PFSK-1 (cell line): ENCODE measurements at regions not wholly inside any gene's neighbourhood (a gene's known extent, or its start where the extent isn't known, plus 50 kb on each side); places are given as distances from the start of the nearest gene placed in this dataset.

ENCODE experiments used
- FOXP2 ChIP-seq: optimal IDR thresholded peaks from 2 replicates; pipeline ENCODE3; 2011; ENCODE audit warnings: borderline replicate concordance, control low read depth, inconsistent platforms; ENCODE audit not compliant: insufficient read depth; ENCODE audit errors: extremely low read length, extremely low read depth
- POLR2AphosphoS5 ChIP-seq: IDR thresholded peaks from 2 replicates; pipeline ENCODE4 v1.6.1; 2012; ENCODE audit warnings: low read depth, mild to moderate bottlenecking, control low read depth, low read length, moderate library complexity
- REST ChIP-seq, 2 experiments: IDR thresholded peaks; 2 replicates each; pipeline versions ENCODE4 v1.6.1 to v1.8.0; 2011 to 2012; ENCODE audit warnings: low read depth in 2 of 2, low read length in 2 of 2, control low read depth in 1 of 2, inconsistent platforms in 1 of 2, mild to moderate bottlenecking in 1 of 2, moderate library complexity in 1 of 2; ENCODE audit not compliant: insufficient read depth in 1 of 2
- SIN3A ChIP-seq: IDR thresholded peaks from 2 replicates; pipeline ENCODE4 v1.6.1; 2012; ENCODE audit warnings: mild to moderate bottlenecking, low read length, moderate library complexity, borderline replicate concordance; ENCODE audit not compliant: insufficient read depth
- TAF1 ChIP-seq: IDR thresholded peaks from 2 replicates; pipeline ENCODE4 v1.6.1; 2012; ENCODE audit warnings: low read length, control low read depth, borderline replicate concordance; ENCODE audit not compliant: insufficient read depth

DNA sequence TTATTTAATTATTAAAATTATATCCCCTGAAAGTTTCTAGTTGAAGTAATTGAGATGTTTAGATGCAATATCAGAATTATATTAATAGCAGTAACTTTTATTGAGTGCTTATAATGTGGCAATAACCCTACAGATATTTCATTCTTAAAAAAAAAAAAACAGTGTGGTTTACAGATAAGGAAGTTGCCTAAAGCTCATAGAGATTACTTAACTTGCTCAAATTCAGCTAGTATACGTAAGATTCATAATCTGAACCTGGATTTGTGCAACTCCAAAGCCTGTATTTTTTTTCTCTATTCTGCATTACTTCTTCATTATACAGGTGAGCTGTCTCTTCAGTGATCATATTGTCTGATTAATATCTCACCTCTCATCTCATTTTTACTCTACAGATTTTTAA is 156.0 kb upstream of the PTBP2 start:
- TF ChIP-seq FOXP2 = no peak
- TF ChIP-seq POLR2AphosphoS5 = no peak
- TF ChIP-seq REST (IDR thresholded peaks at IDR 0.05; ENCODE audit: insufficient read depth in 1 of 2, low read depth in 2 of 2, low read length in 2 of 2) = no peak
- no peak for TF ChIP-seq TAF1
- no peak for TF ChIP-seq SIN3A

DNA sequence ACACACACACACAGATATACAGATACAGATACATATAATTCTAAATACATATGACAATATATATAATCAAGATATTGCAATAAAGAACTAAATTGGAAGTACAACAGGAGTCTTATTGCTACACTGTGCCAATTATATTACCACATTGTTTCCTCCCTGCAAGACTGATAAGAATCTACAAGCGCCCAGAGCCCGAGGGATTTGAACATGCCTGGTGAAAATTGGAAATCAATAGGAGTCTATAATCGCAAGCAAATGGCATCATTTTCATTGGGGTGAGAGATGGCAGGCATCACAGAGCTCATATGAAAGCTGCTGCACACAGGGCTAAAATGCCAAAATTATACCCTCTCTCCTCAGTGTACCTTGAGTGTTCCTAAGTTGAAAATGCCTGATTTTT is 152.9 kb upstream of the PTBP2 start:
- TF ChIP-seq REST (IDR thresholded peaks at IDR 0.05; ENCODE audit: insufficient read depth in 1 of 2, low read depth in 2 of 2, low read length in 2 of 2) = no peak
- TF ChIP-seq FOXP2 = no peak

GRCh38 chr1:96569288-96569687 is 152.3 kb upstream of the PTBP2 start:
- TF ChIP-seq REST (IDR thresholded peaks at IDR 0.05; ENCODE audit: insufficient read depth in 1 of 2, low read depth in 2 of 2, low read length in 2 of 2) (no peak), FOXP2 (no peak), POLR2AphosphoS5 (no peak), TAF1 (no peak), SIN3A (no peak)

DNA sequence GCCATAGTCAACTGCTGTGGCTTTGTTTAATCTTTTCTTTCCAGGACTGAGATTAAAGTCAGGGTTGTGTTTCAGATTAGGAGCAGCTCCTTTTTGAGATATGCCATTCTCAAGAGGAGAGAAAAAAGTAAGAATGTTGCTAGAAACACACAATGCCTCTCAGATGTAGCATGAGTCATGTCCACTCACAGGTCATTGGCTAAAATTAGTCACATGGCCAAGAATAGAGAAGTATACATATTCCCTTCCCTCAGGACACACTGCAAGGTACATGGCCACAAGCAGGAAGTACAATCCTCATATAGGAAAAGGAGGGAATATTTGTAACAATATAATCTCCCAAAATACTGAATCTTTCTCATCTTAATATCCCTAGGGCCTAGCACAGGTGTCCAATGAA is 141.9 kb upstream of the PTBP2 start:
- TF ChIP-seq TAF1 (no peak), SIN3A (no peak), FOXP2 (no peak), REST (IDR thresholded peaks at IDR 0.05; ENCODE audit: insufficient read depth in 1 of 2, low read depth in 2 of 2, low read length in 2 of 2) (no peak), POLR2AphosphoS5 (no peak)

DNA sequence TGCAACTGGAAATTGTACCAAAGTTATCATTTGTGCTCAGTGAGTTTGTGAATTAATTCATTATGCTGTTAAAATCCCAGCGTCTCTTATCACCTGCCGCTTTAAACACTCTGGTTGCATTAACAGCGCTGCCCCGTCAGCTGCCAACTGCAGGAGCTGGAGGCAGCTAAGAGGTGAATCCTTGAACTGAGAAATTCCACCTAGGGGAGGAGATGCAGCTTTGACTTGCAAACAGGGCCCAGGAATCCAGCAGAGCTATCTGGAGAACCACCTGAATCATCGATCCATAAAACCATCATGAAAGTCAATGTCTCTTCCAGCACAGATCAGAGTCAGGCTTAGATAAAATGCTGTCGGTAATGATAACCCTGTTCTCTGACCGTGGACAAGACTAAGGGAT is 140.7 kb upstream of the PTBP2 start:
- TF ChIP-seq REST (IDR thresholded peaks at IDR 0.05; ENCODE audit: insufficient read depth in 1 of 2, low read depth in 2 of 2, low read length in 2 of 2) (no peak), FOXP2 (no peak), SIN3A (no peak), POLR2AphosphoS5 (no peak), TAF1 (no peak)
